CD4-positive, alpha-beta T cell (primary cell): ENCODE measurements at regions not wholly inside any gene's neighbourhood (a gene's known extent, or its start where the extent isn't known, plus 50 kb on each side); places are given as distances from the start of the nearest gene placed in this dataset.

Source experiments
- ATAC-seq: fragments of 200-7000 bp; cut with Tn5 transposase; one replicate; pipeline ENCODE4 v1.10.0; 2022; ENCODE audit warnings: mild to moderate bottlenecking; ENCODE audit not compliant: poor library complexity
- CTCF ChIA-PET: fragments of 350-600 bp; sonication (Branson Sonifier 250); formaldehyde crosslinking; loops from one replicate; lab custom pipeline; 2021; ENCODE audit warnings: antibody characterized with exemption, inconsistent platforms; lab: Charles Lee
- POLR2A ChIA-PET: fragments of 350-600 bp; sonication (Branson Sonifier 250); formaldehyde crosslinking; loops from one replicate; lab custom pipeline; 2021; ENCODE audit warnings: antibody characterized with exemption, inconsistent platforms; lab: Charles Lee
- DNase-seq, 14 experiments: peaks; one replicate each; pipeline ENCODE4 v3.0.0-alpha.2; 2013 to 2020; ENCODE audit warnings: mixed read lengths in 2 of 14
- H3K27ac ChIP-seq, 2 donors: one replicate each; pipeline versions ENCODE4 v1.5.1 to v1.7.0; 2013; ENCODE audit warnings: low read length in 2 of 2, low read depth in 1 of 2, mild to moderate bottlenecking in 1 of 2
- H3K27me3 ChIP-seq, 2 experiments: 1 replicate in 1 of 2; 2 replicates in 1 of 2; pipeline versions ENCODE4 v1.6.1 to v1.7.0; 2013; ENCODE audit warnings: low read length in 2 of 2, control low read depth in 1 of 2, mild to moderate bottlenecking in 1 of 2, moderate library complexity in 1 of 2; ENCODE audit not compliant: insufficient read depth in 2 of 2, control insufficient read depth in 1 of 2
- H3K36me3 ChIP-seq: one replicate; pipeline ENCODE4 v1.6.1; 2013; ENCODE audit warnings: low read length, control low read depth; ENCODE audit not compliant: insufficient read depth
- H3K4me1 ChIP-seq: one replicate; pipeline ENCODE4 v1.6.1; 2013; ENCODE audit warnings: low read length, control low read depth; ENCODE audit not compliant: insufficient read depth
- H3K4me3 ChIP-seq: one replicate; pipeline ENCODE4 v1.5.1; 2013; ENCODE audit warnings: mild to moderate bottlenecking, low read length, moderate library complexity
- H3K9me3 ChIP-seq, 2 experiments: 1 replicate in 1 of 2; 2 replicates in 1 of 2; pipeline versions ENCODE4 v1.6.1 to v1.7.0; 2013; ENCODE audit warnings: low read length in 2 of 2, mild to moderate bottlenecking in 2 of 2, control low read depth in 1 of 2, moderate library complexity in 1 of 2; ENCODE audit not compliant: control insufficient read depth in 1 of 2, insufficient read depth in 1 of 2
- H3K27ac Mint-ChIP-seq: one replicate; pipeline ENCODE4 v1.8.0; 2020; ENCODE audit warnings: mixed read lengths
- H3K27me3 Mint-ChIP-seq: one replicate; pipeline ENCODE4 v1.8.0; 2021; ENCODE audit warnings: mixed read lengths
- H3K36me3 Mint-ChIP-seq: one replicate; pipeline ENCODE4 v1.8.0; 2021; ENCODE audit warnings: low read depth, mixed read lengths
- H3K4me1 Mint-ChIP-seq: one replicate; pipeline ENCODE4 v1.8.0; 2021; ENCODE audit warnings: low read depth, mixed read lengths
- H3K4me3 Mint-ChIP-seq: one replicate; pipeline ENCODE4 v1.8.0; 2020; ENCODE audit warnings: mild to moderate bottlenecking, mixed read lengths
- H3K9me3 Mint-ChIP-seq: one replicate; pipeline ENCODE4 v1.8.0; 2020; ENCODE audit warnings: mixed read lengths
- intact Hi-C, 2 experiments: fragments of 100-400 bp; cut with DNase I in 1 of 2; cut with micrococcal nuclease in 1 of 2; formaldehyde crosslinking; loops; one replicate each; pipeline versions ENCODE4 v1.15.1 to v1.9.0; 2023 to 2025; cut with DNase I, micrococcal nuclease
- TF ChIP-seq, protein P1 (sequence below): fragments of 200-600 bp; IDR thresholded peaks from one replicate; pipeline ENCODE4 v1.8.0; 2022; ENCODE audit warnings: antibody characterized with exemption, mild to moderate bottlenecking

DNA sequence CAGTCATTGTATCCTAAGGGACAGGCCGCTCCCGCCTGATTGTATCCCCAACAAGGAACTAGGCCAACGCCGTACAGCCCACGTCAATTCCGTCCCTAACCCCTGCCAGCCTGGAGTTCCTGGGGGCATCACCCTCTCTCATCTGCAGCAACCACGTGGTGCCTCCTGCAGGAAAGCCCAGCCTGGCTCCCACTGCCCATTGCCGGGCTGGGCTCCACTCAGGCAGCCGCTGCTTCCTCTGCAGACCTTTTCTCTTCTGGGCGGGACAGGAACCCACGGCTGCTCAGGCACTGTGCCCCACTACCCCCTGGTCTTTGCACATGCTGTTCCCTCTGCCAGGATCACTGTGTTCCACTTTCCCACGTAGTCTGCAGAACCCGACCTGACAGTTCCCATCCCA lies 212.2 kb downstream of the TFCP2L1 start:
- intact Hi-C loops, result no loop called here

DNA sequence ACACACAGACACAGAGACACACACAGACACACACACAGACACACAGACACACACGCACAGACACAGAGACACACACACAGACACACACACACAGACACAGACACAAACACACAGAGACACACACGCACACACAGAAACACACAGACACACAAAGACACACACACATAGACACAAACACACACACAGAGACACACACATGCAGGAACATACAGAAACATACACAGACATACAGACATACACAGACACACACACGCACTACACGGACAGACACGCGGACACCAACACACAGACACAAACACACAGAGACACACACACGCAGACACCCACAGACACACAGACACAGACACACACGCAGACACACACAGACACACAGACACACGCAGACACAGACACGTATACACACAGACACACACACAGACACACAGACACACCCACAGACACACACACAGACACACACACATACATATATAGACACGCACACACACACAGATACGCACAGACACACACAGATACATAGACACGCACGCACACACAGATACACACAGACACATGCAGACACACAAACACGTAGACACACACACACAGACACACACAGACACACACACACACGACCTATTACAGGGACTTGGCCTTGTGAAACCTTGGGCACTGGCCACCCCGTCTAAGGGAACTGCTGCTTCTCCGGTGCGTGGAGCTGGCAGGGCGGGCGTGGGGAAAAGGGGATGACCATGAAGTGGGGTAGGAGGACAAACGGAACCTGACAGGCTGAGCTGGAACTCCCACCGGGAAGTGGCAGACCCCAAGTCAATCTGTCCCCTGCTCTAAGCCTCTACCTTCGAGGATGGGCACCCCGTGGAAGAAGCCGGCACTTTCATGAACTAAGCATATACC lies 211.4 kb downstream of the TFCP2L1 start:
- Mint-ChIP-seq H3K4me3 (no peak overlapping the region), H3K27me3 (peaks cover 35% of the 10 kb centered on the region), H3K9me3 (no peaks in the 10 kb centered on the region), H3K36me3 (no peaks in the 10 kb centered on the region), H3K27ac (no peak overlapping the region), H3K4me1 (no peaks in the 10 kb centered on the region)
- H3K27me3 ChIP-seq, result peaks cover 20 to 24% of the 10 kb centered on the region in 2 experiments
- no peak overlapping the region for H3K27ac ChIP-seq
- intact Hi-C loops, result no loop called here
- peaks cover 8% of the 10 kb centered on the region for H3K4me1 ChIP-seq
- no peaks in the 10 kb centered on the region for H3K36me3 ChIP-seq
- POLR2A ChIA-PET, result no interaction called here
- CTCF ChIA-PET, result no interaction called here
- no peak overlapping the region for H3K4me3 ChIP-seq
- ATAC-seq, result no peak
- DNase-seq, result no peak
- H3K9me3 ChIP-seq, result peaks cover 0 to 20% of the 10 kb centered on the region in 2 experiments
- TF ChIP-seq, protein P1, sequence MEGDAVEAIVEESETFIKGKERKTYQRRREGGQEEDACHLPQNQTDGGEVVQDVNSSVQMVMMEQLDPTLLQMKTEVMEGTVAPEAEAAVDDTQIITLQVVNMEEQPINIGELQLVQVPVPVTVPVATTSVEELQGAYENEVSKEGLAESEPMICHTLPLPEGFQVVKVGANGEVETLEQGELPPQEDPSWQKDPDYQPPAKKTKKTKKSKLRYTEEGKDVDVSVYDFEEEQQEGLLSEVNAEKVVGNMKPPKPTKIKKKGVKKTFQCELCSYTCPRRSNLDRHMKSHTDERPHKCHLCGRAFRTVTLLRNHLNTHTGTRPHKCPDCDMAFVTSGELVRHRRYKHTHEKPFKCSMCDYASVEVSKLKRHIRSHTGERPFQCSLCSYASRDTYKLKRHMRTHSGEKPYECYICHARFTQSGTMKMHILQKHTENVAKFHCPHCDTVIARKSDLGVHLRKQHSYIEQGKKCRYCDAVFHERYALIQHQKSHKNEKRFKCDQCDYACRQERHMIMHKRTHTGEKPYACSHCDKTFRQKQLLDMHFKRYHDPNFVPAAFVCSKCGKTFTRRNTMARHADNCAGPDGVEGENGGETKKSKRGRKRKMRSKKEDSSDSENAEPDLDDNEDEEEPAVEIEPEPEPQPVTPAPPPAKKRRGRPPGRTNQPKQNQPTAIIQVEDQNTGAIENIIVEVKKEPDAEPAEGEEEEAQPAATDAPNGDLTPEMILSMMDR, result no peak

More for the DNA sequence above, 212.2 kb downstream of the TFCP2L1 start:
- no peak for DNase-seq
- Mint-ChIP-seq H3K9me3 (no peaks in the 10 kb centered on the region), H3K27me3 (peaks cover 32% of the 10 kb centered on the region), H3K4me3 (no peak overlapping the region), H3K27ac (no peak overlapping the region), H3K4me1 (no peaks in the 10 kb centered on the region), H3K36me3 (no peaks in the 10 kb centered on the region)
- H3K27me3 ChIP-seq, result peaks cover 20 to 24% of the 10 kb centered on the region in 2 experiments
- H3K27ac ChIP-seq, result no peak overlapping the region
- no peak for ATAC-seq
- TF ChIP-seq, protein P1, result no peak
- CTCF ChIA-PET, result no interaction called here
- POLR2A ChIA-PET, result no interaction called here
- peaks cover 0 to 20% of the 10 kb centered on the region in 2 experiments for H3K9me3 ChIP-seq
- H3K4me1 ChIP-seq, result peaks cover 8% of the 10 kb centered on the region
- H3K4me3 ChIP-seq, result no peak overlapping the region
- H3K36me3 ChIP-seq, result no peaks in the 10 kb centered on the region

- Histone ChIP-seq H3K27me3 (peaks cover 20 to 24% of the 10 kb centered on the region in 2 experiments), H3K9me3 (peaks cover 0 to 16% of the 10 kb centered on the region in 2 experiments), H3K36me3 (no peaks in the 10 kb centered on the region), H3K4me3 (no peak overlapping the region), H3K27ac (no peak overlapping the region), H3K4me1 (peaks cover 8% of the 10 kb centered on the region)
- peaks cover 35% of the 10 kb centered on the region for H3K27me3 Mint-ChIP-seq
- H3K27ac Mint-ChIP-seq, result no peak overlapping the region
- no peak overlapping the region for H3K4me3 Mint-ChIP-seq
- ChIA-PET POLR2A (no interaction called here), CTCF (no interaction called here)
- no peaks in the 10 kb centered on the region for H3K4me1 Mint-ChIP-seq
- TF ChIP-seq, protein P1, result no peak
- H3K36me3 Mint-ChIP-seq, result no peaks in the 10 kb centered on the region
- intact Hi-C loops, result no loop called here
- ATAC-seq (no peak), DNase-seq (no peak)
- H3K9me3 Mint-ChIP-seq, result no peaks in the 10 kb centered on the region
Observed at GRCh38 chr2:121074293-121074932, 210.6 kb downstream of the TFCP2L1 start.
